ENCODE measurements at regions not wholly inside any gene's neighbourhood (a gene's known extent, or its start where the extent isn't known, plus 50 kb on each side); places are given as distances from the start of the nearest gene placed in this dataset.

DNA sequence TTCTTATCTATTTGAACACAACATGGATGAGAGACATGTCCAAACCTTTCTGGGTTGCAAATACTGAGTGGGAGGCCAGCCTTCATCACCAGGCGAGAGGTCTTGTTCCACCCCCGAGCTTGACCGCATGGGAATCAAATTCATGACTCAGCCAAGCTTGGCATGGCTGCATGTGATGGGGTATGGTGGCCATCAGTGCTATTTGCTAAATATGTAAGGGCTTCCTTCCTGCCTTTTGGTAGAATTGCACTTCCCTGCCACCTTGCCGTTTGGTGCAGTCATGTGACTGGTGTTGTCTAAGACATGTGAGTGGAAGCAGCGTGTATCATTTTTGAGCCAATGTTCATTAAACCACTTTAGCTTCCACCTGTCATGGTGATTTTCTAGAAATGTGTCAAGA, 508.9 kb upstream of the SULF2 start:
- BruUV-seq (replicated peaks): no TSS peak
- H3K27ac ChIP-seq: peak overlapping the region; percentile 87
- DNase-seq: no peak
- H3K79me2 ChIP-seq (ENCODE audit: low read depth): no peaks in the 10 kb centered on the region
- POLR2A ChIA-PET (ENCODE audit: unreplicated experiment): no interaction called here
- CTCF ChIA-PET: interaction anchor here (1.2 to 1.8 kb wide), 2 partner anchors 326 to 616 kb away, joined by 5 to 6 read pairs; no protein-coding TSS in a partner anchor
- no peak overlapping the region for H2AFZ ChIP-seq
- peaks cover 55% of the 10 kb centered on the region for H3K4me1 ChIP-seq (replicated peaks; ENCODE audit: insufficient read depth)
- H3K4me2 ChIP-seq: peak overlapping the region; percentile 48; the same call in 1 of the 2 replicates
- peaks cover 37% of the 10 kb centered on the region for H3F3A ChIP-seq (ENCODE audit: insufficient read depth, low read depth)
- H3K9me2 ChIP-seq (ENCODE audit: insufficient read depth): no peaks in the 10 kb centered on the region
- no peaks in the 10 kb centered on the region for H3K36me3 ChIP-seq (ENCODE audit: low read depth)
- H3K4me3 ChIP-seq: no peak overlapping the region
- intact Hi-C loops (cut with micrococcal nuclease; ENCODE audit: unreplicated experiment): loop anchor here (2.0 kb wide), 5 partner anchors 79 to 629 kb away; no protein-coding TSS in a partner anchor
- H3K9me3 ChIP-seq (ENCODE audit: insufficient read depth, low read depth): no peaks in the 10 kb centered on the region
- H3K27me3 ChIP-seq (ENCODE audit: insufficient read depth, low read depth): no peaks in the 10 kb centered on the region
- H4K20me1 ChIP-seq (ENCODE audit: insufficient read depth): no peaks in the 10 kb centered on the region
- no peak for TF ChIP-seq EZH2 (IDR thresholded peaks at IDR 0.05; ENCODE audit: low read depth)
- TF ChIP-seq, protein P1, sequence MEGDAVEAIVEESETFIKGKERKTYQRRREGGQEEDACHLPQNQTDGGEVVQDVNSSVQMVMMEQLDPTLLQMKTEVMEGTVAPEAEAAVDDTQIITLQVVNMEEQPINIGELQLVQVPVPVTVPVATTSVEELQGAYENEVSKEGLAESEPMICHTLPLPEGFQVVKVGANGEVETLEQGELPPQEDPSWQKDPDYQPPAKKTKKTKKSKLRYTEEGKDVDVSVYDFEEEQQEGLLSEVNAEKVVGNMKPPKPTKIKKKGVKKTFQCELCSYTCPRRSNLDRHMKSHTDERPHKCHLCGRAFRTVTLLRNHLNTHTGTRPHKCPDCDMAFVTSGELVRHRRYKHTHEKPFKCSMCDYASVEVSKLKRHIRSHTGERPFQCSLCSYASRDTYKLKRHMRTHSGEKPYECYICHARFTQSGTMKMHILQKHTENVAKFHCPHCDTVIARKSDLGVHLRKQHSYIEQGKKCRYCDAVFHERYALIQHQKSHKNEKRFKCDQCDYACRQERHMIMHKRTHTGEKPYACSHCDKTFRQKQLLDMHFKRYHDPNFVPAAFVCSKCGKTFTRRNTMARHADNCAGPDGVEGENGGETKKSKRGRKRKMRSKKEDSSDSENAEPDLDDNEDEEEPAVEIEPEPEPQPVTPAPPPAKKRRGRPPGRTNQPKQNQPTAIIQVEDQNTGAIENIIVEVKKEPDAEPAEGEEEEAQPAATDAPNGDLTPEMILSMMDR (conservative IDR thresholded peaks at IDR 0.05): no peak

DNA sequence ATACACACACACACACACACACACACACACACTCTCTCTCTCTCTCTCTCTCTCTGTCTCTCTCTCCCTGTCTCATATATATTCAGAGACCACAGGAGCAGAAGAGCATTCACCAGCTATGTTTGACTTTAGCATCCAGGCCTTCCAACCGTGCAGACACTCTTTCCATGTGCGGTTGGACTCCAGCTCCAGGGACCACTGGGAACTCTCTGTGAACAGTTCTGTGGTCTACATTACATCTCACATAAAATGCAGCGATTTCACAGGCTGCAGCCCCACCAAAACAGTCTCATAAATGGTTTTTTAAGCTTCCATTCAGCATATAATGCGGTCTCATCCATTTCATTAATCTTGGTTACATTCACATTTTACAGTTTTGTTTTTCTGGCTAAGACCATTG, 508.4 kb upstream of the SULF2 start:
- intact Hi-C loops (cut with micrococcal nuclease; ENCODE audit: unreplicated experiment): loop anchor here (2.0 kb wide), 5 partner anchors 79 to 629 kb away; no protein-coding TSS in a partner anchor
- TF ChIP-seq EZH2 (IDR thresholded peaks at IDR 0.05; ENCODE audit: low read depth): no peak
- TF ChIP-seq, protein P1 (conservative IDR thresholded peaks at IDR 0.05): no peak
- no peaks in the 10 kb centered on the region for H3K27me3 ChIP-seq (ENCODE audit: insufficient read depth, low read depth)
- ChIA-PET CTCF (interaction anchor here (1.2 kb wide), 1 partner anchor 327 kb away, joined by 6 read pairs; no protein-coding TSS in a partner anchor), POLR2A (ENCODE audit: unreplicated experiment) (no interaction called here)
- BruUV-seq (replicated peaks): no TSS peak
- H3K9me3 ChIP-seq (ENCODE audit: insufficient read depth, low read depth): no peaks in the 10 kb centered on the region
- H3K9me2 ChIP-seq (ENCODE audit: insufficient read depth): no peaks in the 10 kb centered on the region
- no peak overlapping the region for H3K4me3 ChIP-seq
- H3K4me2 ChIP-seq: no peak overlapping the region
- H3K79me2 ChIP-seq (ENCODE audit: low read depth): no peaks in the 10 kb centered on the region
- no peak overlapping the region for H3K27ac ChIP-seq
- H3F3A ChIP-seq (ENCODE audit: insufficient read depth, low read depth): peaks cover 33% of the 10 kb centered on the region
- no peak overlapping the region for H2AFZ ChIP-seq
- DNase-seq: no peak
- H3K4me1 ChIP-seq (replicated peaks; ENCODE audit: insufficient read depth): peaks cover 56% of the 10 kb centered on the region
- H4K20me1 ChIP-seq (ENCODE audit: insufficient read depth): no peaks in the 10 kb centered on the region
- H3K36me3 ChIP-seq (ENCODE audit: low read depth): no peaks in the 10 kb centered on the region

DNA sequence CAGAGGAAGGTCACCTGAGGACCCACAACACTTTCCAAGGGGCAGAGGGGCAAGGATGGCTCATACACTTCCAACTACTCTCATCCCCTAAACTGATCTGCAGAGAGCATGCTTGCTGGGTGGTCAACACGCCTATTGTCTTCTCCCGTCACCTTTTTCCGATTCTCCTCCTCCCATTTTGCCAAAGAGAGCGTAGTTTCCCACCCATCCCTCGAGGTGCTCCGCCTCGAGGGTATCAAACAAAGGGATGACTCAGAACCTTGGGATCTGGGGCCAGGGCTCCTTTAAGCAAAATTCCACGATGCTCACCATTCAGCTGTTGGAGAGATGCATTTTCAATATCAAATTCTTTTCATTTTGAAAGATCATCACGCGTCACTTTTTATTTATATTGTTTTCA, 507.5 kb upstream of the SULF2 start:
- CTCF ChIA-PET: no interaction called here
- DNase-seq: peak in 1 of 2 experiments; percentile 63
- Histone ChIP-seq H3K27ac (no peak overlapping the region), H3K4me1 (replicated peaks; ENCODE audit: insufficient read depth) (peaks cover 47% of the 10 kb centered on the region), H3K4me2 (no peak overlapping the region), H3K27me3 (ENCODE audit: insufficient read depth, low read depth) (no peaks in the 10 kb centered on the region), H4K20me1 (ENCODE audit: insufficient read depth) (no peaks in the 10 kb centered on the region), H3K36me3 (ENCODE audit: low read depth) (no peaks in the 10 kb centered on the region), H3K9me3 (ENCODE audit: insufficient read depth, low read depth) (no peaks in the 10 kb centered on the region), H3F3A (ENCODE audit: insufficient read depth, low read depth) (peaks cover 26% of the 10 kb centered on the region), H3K9me2 (ENCODE audit: insufficient read depth) (no peaks in the 10 kb centered on the region), H2AFZ (no peak overlapping the region), H3K4me3 (no peak overlapping the region), H3K79me2 (ENCODE audit: low read depth) (no peaks in the 10 kb centered on the region)
- POLR2A ChIA-PET (ENCODE audit: unreplicated experiment): no interaction called here
- no TSS peak for BruUV-seq (replicated peaks)
- intact Hi-C loops (cut with micrococcal nuclease; ENCODE audit: unreplicated experiment): no loop called here
- TF ChIP-seq, protein P1 (conservative IDR thresholded peaks at IDR 0.05): no peak
- no peak for TF ChIP-seq EZH2 (IDR thresholded peaks at IDR 0.05; ENCODE audit: low read depth)
